ENCODE measurements at regions not wholly inside any gene's neighbourhood (a gene's known extent, or its start where the extent isn't known, plus 50 kb on each side); places are given as distances from the start of the nearest gene placed in this dataset.

GRCh38 chr20:40538131-40538530, 150.9 kb downstream of the MAFB start:
- no peak for DNase-seq

GRCh38 chr20:40536808-40537207, 152.2 kb downstream of the MAFB start:
- no peak for DNase-seq

- DNase-seq = no peak
Observed at GRCh38 chr20:40535816-40536215, 153.2 kb downstream of the MAFB start.

- peak in 1 of 2 donors; percentile 43 for DNase-seq
Observed at GRCh38 chr20:40532103-40532502, 156.9 kb downstream of the MAFB start.

GRCh38 chr20:40525351-40525750, 163.7 kb downstream of the MAFB start:
- DNase-seq = no peak

- DNase-seq = no peak
Observed at GRCh38 chr20:40524071-40524470, 165.0 kb downstream of the MAFB start.

- DNase-seq = no peak
Observed at GRCh38 chr20:40522405-40522804, 166.6 kb downstream of the MAFB start.

GRCh38 chr20:40521962-40522361, 167.1 kb downstream of the MAFB start:
- peak in 1 of 2 donors; percentile 25 for DNase-seq

- DNase-seq = peak; percentile 65
Observed at GRCh38 chr20:40519918-40520317, 169.1 kb downstream of the MAFB start.

GRCh38 chr20:40512994-40513393, 176.0 kb downstream of the MAFB start:
- DNase-seq = no peak

- DNase-seq = no peak
Observed at GRCh38 chr20:40512591-40512990, 176.4 kb downstream of the MAFB start.

- no peak for DNase-seq
Observed at GRCh38 chr20:40511478-40511877, 177.6 kb downstream of the MAFB start.

- DNase-seq = no peak
Observed at GRCh38 chr20:40510622-40511021, 178.4 kb downstream of the MAFB start.

GRCh38 chr20:40508821-40509220, 180.2 kb downstream of the MAFB start:
- no peak for DNase-seq

GRCh38 chr20:40506537-40506939, 182.5 kb downstream of the MAFB start:
- peak; percentile 99 to 100 for DNase-seq

- no peak for DNase-seq
Observed at GRCh38 chr20:40503119-40503518, 185.9 kb downstream of the MAFB start.

- no peak for DNase-seq
Observed at GRCh38 chr20:40502576-40502975, 186.5 kb downstream of the MAFB start.

- DNase-seq = peak in 1 of 2 donors; percentile 43
Observed at GRCh38 chr20:40499391-40499790, 189.6 kb downstream of the MAFB start.

- DNase-seq = peak; percentile 91 to 97
Observed at GRCh38 chr20:40497899-40498691, 190.9 kb downstream of the MAFB start.

GRCh38 chr20:40495956-40496355, 193.1 kb downstream of the MAFB start:
- peak; percentile 49 to 51 for DNase-seq

- DNase-seq = peak; percentile 70
Observed at GRCh38 chr20:40494248-40494647, 194.8 kb downstream of the MAFB start.

- DNase-seq = no peak
Observed at GRCh38 chr20:40493549-40493948, 195.5 kb downstream of the MAFB start.

GRCh38 chr20:40493071-40493470, 196.0 kb downstream of the MAFB start:
- DNase-seq = no peak

GRCh38 chr20:40491009-40491590, 197.9 kb downstream of the MAFB start:
- no peak for DNase-seq

- DNase-seq = no peak
Observed at GRCh38 chr20:40489886-40490285, 199.2 kb downstream of the MAFB start.
